DOHH2 (cell line): ENCODE measurements at regions not wholly inside any gene's neighbourhood (a gene's known extent, or its start where the extent isn't known, plus 50 kb on each side); places are given as distances from the start of the nearest gene placed in this dataset.

Experiments used
- H3F3A ChIP-seq: fragments of 200-600 bp; sonication (generic), shearing (Covaris generic); 2 replicates; pipeline ENCODE4 v1.6.0; 2016; ENCODE audit warnings: antibody characterized with exemption, mild to moderate bottlenecking; ENCODE audit not compliant: control insufficient read depth, insufficient read depth
- H3K27ac ChIP-seq: fragments of 200-600 bp; sonication (generic); 2 replicates; pipeline ENCODE4 v1.5.1; 2014; ENCODE audit warnings: low read depth, mild to moderate bottlenecking, low read length, moderate library complexity
- H3K27me3 ChIP-seq: fragments of 200-600 bp; sonication (generic); 2 replicates; pipeline ENCODE4 v1.6.1; 2014; ENCODE audit warnings: mild to moderate bottlenecking, low read length, mixed read lengths; ENCODE audit not compliant: control insufficient read depth
- H3K36me3 ChIP-seq: fragments of 200-600 bp; sonication (generic); 2 replicates; pipeline ENCODE4 v1.6.1; 2014; ENCODE audit warnings: mild to moderate bottlenecking, low read length, moderate library complexity, mixed read lengths; ENCODE audit not compliant: control insufficient read depth
- H3K4me1 ChIP-seq: fragments of 200-600 bp; sonication (generic); 2 replicates; pipeline ENCODE4 v1.6.1; 2014; ENCODE audit warnings: mild to moderate bottlenecking, low read length, mixed read lengths; ENCODE audit not compliant: control insufficient read depth
- H3K4me2 ChIP-seq: fragments of 200-600 bp; sonication (generic); 2 replicates; pipeline ENCODE4 v1.6.0; 2014; ENCODE audit warnings: mild to moderate bottlenecking, low read length, moderate library complexity
- H3K4me3 ChIP-seq: fragments of 200-600 bp; sonication (generic); 2 replicates; pipeline ENCODE4 v1.5.1; 2014; ENCODE audit warnings: mild to moderate bottlenecking, low read length, mixed read lengths
- H3K79me2 ChIP-seq: fragments of 200-600 bp; sonication (generic); 2 replicates; pipeline ENCODE4 v1.6.1; 2014; ENCODE audit warnings: mild to moderate bottlenecking, low read length, mixed read lengths; ENCODE audit not compliant: control insufficient read depth
- H3K9me2 ChIP-seq: fragments of 200-600 bp; sonication (generic); replicated peaks from 2 replicates; pipeline ENCODE4 v1.6.1; 2014; ENCODE audit warnings: mild to moderate bottlenecking, low read length, mixed read lengths; ENCODE audit not compliant: control insufficient read depth
- H3K9me3 ChIP-seq: fragments of 200-600 bp; sonication (generic); 2 replicates; pipeline ENCODE4 v1.6.1; 2014; ENCODE audit warnings: antibody characterized with exemption, low read length, mixed read lengths; ENCODE audit not compliant: control insufficient read depth, insufficient read depth
- H4K20me1 ChIP-seq: fragments of 200-600 bp; sonication (generic); 2 replicates; pipeline ENCODE4 v1.6.0; 2014; ENCODE audit warnings: low read depth, mild to moderate bottlenecking, antibody characterized with exemption, low read length, moderate library complexity; ENCODE audit not compliant: control insufficient read depth, insufficient read depth
- EZH2phosphoT487 ChIP-seq: fragments of 200-600 bp; sonication (generic); IDR thresholded peaks from 2 replicates; pipeline ENCODE4 v1.6.1; 2017; ENCODE audit warnings: borderline replicate concordance, mild to moderate bottlenecking, antibody characterized with exemption, low read length, moderate library complexity, mixed read lengths
- TF ChIP-seq, protein P1 (sequence below): fragments of 200-600 bp; sonication (generic); IDR thresholded peaks from one replicate; pipeline ENCODE4 v1.5.1; 2014; ENCODE audit warnings: antibody characterized with exemption, mild to moderate bottlenecking, low read depth, low read length; ENCODE audit not compliant: poor library complexity, severe bottlenecking

- Histone ChIP-seq H3K79me2 (no peaks in the 10 kb centered on the region), H3K9me3 (no peaks in the 10 kb centered on the region), H3K27me3 (no peaks in the 10 kb centered on the region), H3K9me2 (no peaks in the 10 kb centered on the region), H3K27ac (no peak overlapping the region), H3K4me1 (no peaks in the 10 kb centered on the region), H3K4me2 (no peak overlapping the region), H3K36me3 (no peaks in the 10 kb centered on the region), H4K20me1 (no peaks in the 10 kb centered on the region), H3F3A (no peaks in the 10 kb centered on the region), H3K4me3 (no peak overlapping the region)
- TF ChIP-seq, protein P1, sequence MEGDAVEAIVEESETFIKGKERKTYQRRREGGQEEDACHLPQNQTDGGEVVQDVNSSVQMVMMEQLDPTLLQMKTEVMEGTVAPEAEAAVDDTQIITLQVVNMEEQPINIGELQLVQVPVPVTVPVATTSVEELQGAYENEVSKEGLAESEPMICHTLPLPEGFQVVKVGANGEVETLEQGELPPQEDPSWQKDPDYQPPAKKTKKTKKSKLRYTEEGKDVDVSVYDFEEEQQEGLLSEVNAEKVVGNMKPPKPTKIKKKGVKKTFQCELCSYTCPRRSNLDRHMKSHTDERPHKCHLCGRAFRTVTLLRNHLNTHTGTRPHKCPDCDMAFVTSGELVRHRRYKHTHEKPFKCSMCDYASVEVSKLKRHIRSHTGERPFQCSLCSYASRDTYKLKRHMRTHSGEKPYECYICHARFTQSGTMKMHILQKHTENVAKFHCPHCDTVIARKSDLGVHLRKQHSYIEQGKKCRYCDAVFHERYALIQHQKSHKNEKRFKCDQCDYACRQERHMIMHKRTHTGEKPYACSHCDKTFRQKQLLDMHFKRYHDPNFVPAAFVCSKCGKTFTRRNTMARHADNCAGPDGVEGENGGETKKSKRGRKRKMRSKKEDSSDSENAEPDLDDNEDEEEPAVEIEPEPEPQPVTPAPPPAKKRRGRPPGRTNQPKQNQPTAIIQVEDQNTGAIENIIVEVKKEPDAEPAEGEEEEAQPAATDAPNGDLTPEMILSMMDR, result no peak
- TF ChIP-seq EZH2phosphoT487, result no peak
Measured at GRCh38 chr13:70619936-70620335, 511.7 kb upstream of the KLHL1 start.

DNA sequence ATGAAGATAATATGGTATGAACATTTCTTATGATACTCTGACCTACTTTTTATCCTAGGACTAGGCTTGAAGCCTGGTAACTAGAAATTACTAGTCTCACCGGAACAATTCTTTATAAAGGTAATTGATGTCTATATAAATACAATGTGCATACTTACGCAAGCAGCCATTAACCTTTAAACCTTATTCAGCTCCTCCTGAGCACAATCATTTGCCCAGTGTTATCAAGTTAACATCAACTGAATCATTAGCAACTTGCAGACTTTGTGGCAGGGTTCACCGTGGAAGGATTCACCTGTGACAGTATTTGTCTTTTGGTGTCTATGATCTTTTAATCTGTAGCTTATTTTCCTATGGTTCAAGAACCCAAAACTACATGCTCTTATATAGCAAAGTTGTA, 508.6 kb upstream of the KLHL1 start:
- no peak for TF ChIP-seq EZH2phosphoT487
- TF ChIP-seq, protein P1, result no peak
- Histone ChIP-seq H3K79me2 (no peaks in the 10 kb centered on the region), H4K20me1 (no peaks in the 10 kb centered on the region), H3K9me2 (no peaks in the 10 kb centered on the region), H3K27me3 (no peaks in the 10 kb centered on the region), H3F3A (no peaks in the 10 kb centered on the region), H3K4me3 (no peak overlapping the region), H3K4me1 (no peaks in the 10 kb centered on the region), H3K27ac (no peak overlapping the region), H3K9me3 (no peaks in the 10 kb centered on the region), H3K4me2 (no peak overlapping the region), H3K36me3 (no peaks in the 10 kb centered on the region)

DNA sequence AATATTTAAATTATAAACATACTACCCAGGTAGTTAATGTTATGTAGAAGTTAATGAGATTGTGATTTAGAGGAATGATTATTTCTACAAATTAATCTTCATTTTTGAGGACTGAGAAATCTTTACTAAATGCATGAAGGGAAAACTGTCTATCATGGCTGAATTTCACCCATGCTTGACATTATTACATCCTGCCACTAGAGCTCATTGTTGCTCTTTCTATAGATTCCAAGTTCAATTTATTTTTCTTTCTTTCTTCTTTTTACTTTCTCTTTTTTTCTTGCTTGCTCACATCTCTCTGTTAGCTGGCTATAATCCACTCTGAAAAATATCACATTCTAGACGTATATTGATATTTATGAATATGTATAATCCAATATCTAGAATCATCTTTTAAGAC, 505.0 kb upstream of the KLHL1 start:
- Histone ChIP-seq H3K27me3 (no peaks in the 10 kb centered on the region), H3K4me3 (no peak overlapping the region), H3K36me3 (no peaks in the 10 kb centered on the region), H3K27ac (no peak overlapping the region), H3K4me2 (no peak overlapping the region), H3K4me1 (no peaks in the 10 kb centered on the region), H3K79me2 (no peaks in the 10 kb centered on the region), H3K9me2 (no peaks in the 10 kb centered on the region), H4K20me1 (no peaks in the 10 kb centered on the region), H3K9me3 (no peaks in the 10 kb centered on the region), H3F3A (no peaks in the 10 kb centered on the region)
- TF ChIP-seq EZH2phosphoT487, result no peak
- TF ChIP-seq, protein P1, result no peak

DNA sequence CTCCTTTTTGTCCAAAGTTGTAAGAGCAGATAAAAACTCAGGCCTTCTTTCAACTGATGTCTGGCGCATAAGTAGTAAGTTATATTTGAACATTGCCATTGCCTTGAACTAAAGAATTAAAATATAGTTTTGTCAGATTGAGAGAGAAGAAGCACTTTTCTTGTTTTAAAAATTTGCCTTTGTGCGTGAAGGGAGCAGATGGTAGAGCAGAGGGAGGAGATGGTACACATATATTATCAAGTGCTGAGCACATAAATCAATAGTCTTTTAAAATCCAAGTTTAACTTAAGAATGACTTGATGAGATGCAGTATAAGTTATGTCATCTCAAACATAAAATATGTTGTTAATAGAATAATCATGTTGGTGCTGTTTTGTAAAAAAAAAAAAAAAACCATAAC, 504.6 kb upstream of the KLHL1 start:
- no peaks in the 10 kb centered on the region for H3K4me1 ChIP-seq
- no peaks in the 10 kb centered on the region for H3K27me3 ChIP-seq
- H3F3A ChIP-seq, result no peaks in the 10 kb centered on the region
- no peaks in the 10 kb centered on the region for H4K20me1 ChIP-seq
- no peak overlapping the region for H3K4me2 ChIP-seq
- no peaks in the 10 kb centered on the region for H3K79me2 ChIP-seq
- TF ChIP-seq EZH2phosphoT487, result no peak
- TF ChIP-seq, protein P1, result no peak
- no peak overlapping the region for H3K4me3 ChIP-seq
- no peak overlapping the region for H3K27ac ChIP-seq
- no peaks in the 10 kb centered on the region for H3K9me3 ChIP-seq
- no peaks in the 10 kb centered on the region for H3K9me2 ChIP-seq
- H3K36me3 ChIP-seq, result no peaks in the 10 kb centered on the region
